ENCODE measurements at regions not wholly inside any gene's neighbourhood (a gene's known extent, or its start where the extent isn't known, plus 50 kb on each side); places are given as distances from the start of the nearest gene placed in this dataset.

- H3K9ac ChIP-seq (ENCODE audit: low read length), result no peak overlapping the region
- no peak for DNase-seq
- peaks cover 17% of the 10 kb centered on the region for H3K4me1 ChIP-seq (ENCODE audit: low read length)
- TF ChIP-seq EZH2phosphoT487 (IDR thresholded peaks at IDR 0.05; ENCODE audit: low read length), result no peak
- no peak for TF ChIP-seq EZH2 (optimal IDR thresholded peaks at IDR 0.05; ENCODE audit: low read depth, low read length)
- no peak for TF ChIP-seq CTCF (IDR thresholded peaks at IDR 0.05; ENCODE audit: low read length)
- H3K27ac ChIP-seq (ENCODE audit: low read length), result no peak overlapping the region
- H3F3A ChIP-seq (ENCODE audit: insufficient read depth, low read length), result peaks cover 14% of the 10 kb centered on the region
- H3K4me2 ChIP-seq (ENCODE audit: low read depth, low read length), result no peak overlapping the region
- H3K79me2 ChIP-seq (ENCODE audit: low read length), result no peaks in the 10 kb centered on the region
- H4K20me1 ChIP-seq (ENCODE audit: insufficient read depth, low read length), result no peaks in the 10 kb centered on the region
- H3K36me3 ChIP-seq (replicated peaks; ENCODE audit: insufficient read depth, low read length), result no peaks in the 10 kb centered on the region
- H3K9me2 ChIP-seq (replicated peaks; ENCODE audit: insufficient read depth, low read length), result no peaks in the 10 kb centered on the region
- no peak overlapping the region for H2AFZ ChIP-seq (ENCODE audit: low read length)
- no peak overlapping the region for H3K4me3 ChIP-seq (ENCODE audit: low read length)
- H3K9me3 ChIP-seq (replicated peaks; ENCODE audit: insufficient read depth, low read length), result no peaks in the 10 kb centered on the region
- no peaks in the 10 kb centered on the region for H3K27me3 ChIP-seq (replicated peaks; ENCODE audit: insufficient read depth, low read length)
These were observed 76.2 kb upstream of the ALDH1B1 start for GRCh38 chr9:38316166-38316780.

GRCh38 chr9:38315085-38315595 is 77.4 kb upstream of the ALDH1B1 start:
- no peak overlapping the region for H3K27ac ChIP-seq (ENCODE audit: low read length)
- H3K4me1 ChIP-seq (ENCODE audit: low read length), result peaks cover 17% of the 10 kb centered on the region
- no peak overlapping the region for H3K9ac ChIP-seq (ENCODE audit: low read length)
- H2AFZ ChIP-seq (ENCODE audit: low read length), result no peak overlapping the region
- H3K4me3 ChIP-seq (ENCODE audit: low read length), result no peak overlapping the region
- no peaks in the 10 kb centered on the region for H3K9me3 ChIP-seq (replicated peaks; ENCODE audit: insufficient read depth, low read length)
- no peaks in the 10 kb centered on the region for H3K79me2 ChIP-seq (ENCODE audit: low read length)
- no peaks in the 10 kb centered on the region for H3K27me3 ChIP-seq (replicated peaks; ENCODE audit: insufficient read depth, low read length)
- H3K4me2 ChIP-seq (ENCODE audit: low read depth, low read length), result no peak overlapping the region
- no peaks in the 10 kb centered on the region for H3K9me2 ChIP-seq (replicated peaks; ENCODE audit: insufficient read depth, low read length)
- no peak for DNase-seq
- H3K36me3 ChIP-seq (replicated peaks; ENCODE audit: insufficient read depth, low read length), result no peaks in the 10 kb centered on the region
- H3F3A ChIP-seq (ENCODE audit: insufficient read depth, low read length), result peaks cover 14% of the 10 kb centered on the region
- no peaks in the 10 kb centered on the region for H4K20me1 ChIP-seq (ENCODE audit: insufficient read depth, low read length)
- no peak for TF ChIP-seq EZH2phosphoT487 (IDR thresholded peaks at IDR 0.05; ENCODE audit: low read length)
- TF ChIP-seq EZH2 (optimal IDR thresholded peaks at IDR 0.05; ENCODE audit: low read depth, low read length), result no peak
- TF ChIP-seq CTCF (IDR thresholded peaks at IDR 0.05; ENCODE audit: low read length), result no peak

DNA sequence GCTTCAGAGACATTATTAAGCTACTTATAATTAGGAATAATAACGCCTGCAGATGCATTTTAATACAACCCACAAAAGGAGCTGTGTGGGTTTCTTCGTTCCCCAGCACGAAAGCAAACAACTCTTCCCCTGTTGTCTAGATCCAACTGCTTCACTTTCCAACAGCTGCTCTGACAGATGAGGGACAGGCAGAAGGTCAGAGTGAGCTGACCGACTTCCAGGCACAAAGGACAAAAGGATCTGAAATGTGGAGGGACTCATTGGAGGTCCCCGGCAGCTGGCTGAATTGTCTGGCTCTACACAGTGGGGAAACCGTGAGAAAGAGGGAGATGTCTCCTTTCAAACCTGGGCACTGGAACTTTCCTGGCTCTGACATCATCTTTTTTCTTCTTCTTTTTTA is 79.1 kb upstream of the ALDH1B1 start:
- Histone ChIP-seq H3K79me2 (ENCODE audit: low read length) (no peaks in the 10 kb centered on the region), H3K27ac (ENCODE audit: low read length) (no peak overlapping the region), H3K9me3 (replicated peaks; ENCODE audit: insufficient read depth, low read length) (no peaks in the 10 kb centered on the region), H3K27me3 (replicated peaks; ENCODE audit: insufficient read depth, low read length) (no peaks in the 10 kb centered on the region), H3K4me1 (ENCODE audit: low read length) (peaks cover 5% of the 10 kb centered on the region), H4K20me1 (ENCODE audit: insufficient read depth, low read length) (no peaks in the 10 kb centered on the region), H3K4me2 (ENCODE audit: low read depth, low read length) (no peak overlapping the region), H3K36me3 (replicated peaks; ENCODE audit: insufficient read depth, low read length) (no peaks in the 10 kb centered on the region), H3K4me3 (ENCODE audit: low read length) (no peak overlapping the region), H2AFZ (ENCODE audit: low read length) (no peak overlapping the region), H3K9me2 (replicated peaks; ENCODE audit: insufficient read depth, low read length) (no peaks in the 10 kb centered on the region), H3F3A (ENCODE audit: insufficient read depth, low read length) (peaks cover 2% of the 10 kb centered on the region; the same call in 1 of the 2 replicates), H3K9ac (ENCODE audit: low read length) (no peak overlapping the region)
- no peak for TF ChIP-seq CTCF (IDR thresholded peaks at IDR 0.05; ENCODE audit: low read length)
- TF ChIP-seq EZH2 (optimal IDR thresholded peaks at IDR 0.05; ENCODE audit: low read depth, low read length), result no peak
- TF ChIP-seq EZH2phosphoT487 (IDR thresholded peaks at IDR 0.05; ENCODE audit: low read length), result no peak
- DNase-seq, result no peak

All from MM.1S (cell line).